ENCODE measurements at regions not wholly inside any gene's neighbourhood (a gene's known extent, or its start where the extent isn't known, plus 50 kb on each side); places are given as distances from the start of the nearest gene placed in this dataset.

DNA sequence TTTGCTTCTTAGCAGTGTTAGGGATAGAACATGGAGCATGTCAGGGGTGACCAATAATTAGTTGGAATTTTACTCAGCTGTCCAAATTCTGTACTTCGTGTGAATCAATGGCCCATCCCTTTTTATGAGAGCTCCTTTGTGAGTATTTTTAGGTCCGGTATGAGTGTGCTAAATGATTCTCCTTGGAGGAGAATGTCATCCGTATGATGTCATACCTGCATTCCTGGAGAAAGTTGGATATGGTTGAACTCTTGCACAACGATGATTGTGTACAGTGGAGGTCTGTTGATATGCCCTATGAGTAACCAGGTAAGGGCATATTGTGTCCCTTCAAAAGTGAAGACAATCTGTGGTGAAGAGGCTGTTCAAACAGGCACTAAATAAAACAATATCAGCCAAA is 400.8 kb downstream of the GXYLT1 start:
- Histone ChIP-seq H3K9me3 (no peaks in the 10 kb centered on the region), H3K4me3 (no peak overlapping the region), H3K36me3 (no peaks in the 10 kb centered on the region), H3K27ac (no peak overlapping the region), H3K4me1 (peaks cover 0 to 9% (median 0%) of the 10 kb centered on the region in 6 donors), H3K27me3 (replicated peaks in 1 of 7) (no peaks in the 10 kb centered on the region)
- 84 to 95% (median 88%) methylated on average over 4 of the region's 4 CpGs for WGBS, 5 donors
- no peak for DNase-seq
- no peak for TF ChIP-seq POLR2A (IDR thresholded peaks at IDR 0.05)
- TF ChIP-seq, protein P1, sequence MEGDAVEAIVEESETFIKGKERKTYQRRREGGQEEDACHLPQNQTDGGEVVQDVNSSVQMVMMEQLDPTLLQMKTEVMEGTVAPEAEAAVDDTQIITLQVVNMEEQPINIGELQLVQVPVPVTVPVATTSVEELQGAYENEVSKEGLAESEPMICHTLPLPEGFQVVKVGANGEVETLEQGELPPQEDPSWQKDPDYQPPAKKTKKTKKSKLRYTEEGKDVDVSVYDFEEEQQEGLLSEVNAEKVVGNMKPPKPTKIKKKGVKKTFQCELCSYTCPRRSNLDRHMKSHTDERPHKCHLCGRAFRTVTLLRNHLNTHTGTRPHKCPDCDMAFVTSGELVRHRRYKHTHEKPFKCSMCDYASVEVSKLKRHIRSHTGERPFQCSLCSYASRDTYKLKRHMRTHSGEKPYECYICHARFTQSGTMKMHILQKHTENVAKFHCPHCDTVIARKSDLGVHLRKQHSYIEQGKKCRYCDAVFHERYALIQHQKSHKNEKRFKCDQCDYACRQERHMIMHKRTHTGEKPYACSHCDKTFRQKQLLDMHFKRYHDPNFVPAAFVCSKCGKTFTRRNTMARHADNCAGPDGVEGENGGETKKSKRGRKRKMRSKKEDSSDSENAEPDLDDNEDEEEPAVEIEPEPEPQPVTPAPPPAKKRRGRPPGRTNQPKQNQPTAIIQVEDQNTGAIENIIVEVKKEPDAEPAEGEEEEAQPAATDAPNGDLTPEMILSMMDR (IDR thresholded peaks at IDR 0.05 in 8 of 11, conservative IDR thresholded peaks at IDR 0.05 in 3 of 11): no peak
- TF ChIP-seq POLR2AphosphoS5 (IDR thresholded peaks at IDR 0.05): no peak
- intact Hi-C loops (cut with DNase I; ENCODE audit: low total_unique reads): no loop called here

DNA sequence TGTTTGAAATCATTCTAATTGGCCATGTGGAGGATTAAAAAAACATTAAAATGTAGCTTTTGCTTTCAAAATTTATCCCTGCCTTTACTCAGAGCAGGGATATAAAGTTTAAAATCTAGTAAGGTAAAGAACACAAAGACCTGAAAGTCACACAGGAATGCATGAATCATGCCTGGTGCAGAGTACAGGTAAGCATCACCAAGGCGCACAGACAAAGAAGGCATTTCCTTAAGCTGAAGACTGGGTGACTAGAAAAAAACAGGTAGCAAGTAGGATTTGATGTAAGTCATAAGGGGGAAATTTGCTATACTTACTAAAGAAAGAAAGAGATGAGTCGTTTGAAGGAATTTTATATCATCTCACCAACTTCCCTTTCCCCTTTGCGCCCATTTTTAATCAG is 405.6 kb downstream of the GXYLT1 start:
- Histone ChIP-seq H3K4me1 (peaks cover 0 to 3% (median 0%) of the 10 kb centered on the region in 6 donors), H3K27ac (no peak overlapping the region), H3K27me3 (replicated peaks in 1 of 7) (no peaks in the 10 kb centered on the region), H3K9me3 (no peaks in the 10 kb centered on the region), H3K36me3 (no peaks in the 10 kb centered on the region), H3K4me3 (no peak overlapping the region)
- intact Hi-C loops (cut with DNase I; ENCODE audit: low total_unique reads): no loop called here
- no peak for DNase-seq
- WGBS, 5 donors: 85 to 93% (median 86%) methylated on average over 3 of the region's 3 CpGs
- TF ChIP-seq POLR2A (IDR thresholded peaks at IDR 0.05): no peak
- no peak for TF ChIP-seq POLR2AphosphoS5 (IDR thresholded peaks at IDR 0.05)
- TF ChIP-seq, protein P1 (IDR thresholded peaks at IDR 0.05 in 8 of 11, conservative IDR thresholded peaks at IDR 0.05 in 3 of 11): no peak

DNA sequence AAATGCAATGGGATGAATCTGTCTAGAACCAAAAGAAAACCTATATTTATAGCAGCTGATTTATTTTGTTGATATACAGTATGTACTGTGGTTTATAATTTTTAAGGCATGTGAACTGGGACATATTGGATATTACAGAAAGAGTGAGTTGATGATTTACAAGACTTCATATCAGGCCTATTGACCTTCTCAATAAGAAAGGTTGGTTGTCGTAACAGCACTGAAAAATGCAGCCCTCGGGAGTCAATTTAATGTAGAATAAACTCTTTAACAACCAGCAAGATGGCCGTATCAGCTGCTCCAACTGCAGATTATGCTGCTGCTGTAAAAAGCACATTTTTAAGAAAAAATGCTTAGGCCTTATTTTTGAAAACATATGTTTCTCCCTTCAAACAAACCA is 407.3 kb downstream of the GXYLT1 start:
- WGBS, 5 donors: 70 to 84% (median 78%) methylated on average over 3 of the region's 3 CpGs
- intact Hi-C loops (cut with DNase I; ENCODE audit: low total_unique reads): no loop called here
- Histone ChIP-seq H3K36me3 (no peaks in the 10 kb centered on the region), H3K4me3 (no peak overlapping the region), H3K4me1 (peaks cover 0 to 3% (median 0%) of the 10 kb centered on the region in 6 donors), H3K27ac (no peak overlapping the region), H3K27me3 (replicated peaks in 1 of 7) (no peaks in the 10 kb centered on the region), H3K9me3 (no peaks in the 10 kb centered on the region)
- no peak for TF ChIP-seq POLR2AphosphoS5 (IDR thresholded peaks at IDR 0.05)
- DNase-seq: no peak

DNA sequence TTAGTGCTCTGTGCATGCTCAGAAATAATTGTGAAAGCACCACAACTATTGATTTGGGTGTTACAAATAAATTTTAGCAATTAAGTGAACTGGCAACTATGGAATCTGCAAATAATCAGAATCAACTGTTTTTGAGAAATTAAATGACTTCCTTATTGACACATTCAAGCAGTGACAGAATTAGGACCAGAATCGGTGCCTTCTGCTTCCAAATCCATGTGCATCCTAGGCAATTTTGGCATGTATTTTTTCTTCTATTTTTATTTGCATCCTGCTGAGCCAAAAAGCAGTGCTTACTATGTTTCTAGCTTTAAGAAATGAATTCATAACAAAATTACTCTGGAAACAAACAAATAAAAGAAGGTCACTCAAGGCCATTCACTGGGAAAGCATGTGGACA is 408.2 kb downstream of the GXYLT1 start:
- no peak for DNase-seq
- 69 to 91% (median 77%) methylated on average over 1 of the region's 1 CpG for WGBS, 5 donors
- intact Hi-C loops (cut with DNase I; ENCODE audit: low total_unique reads): no loop called here
- Histone ChIP-seq H3K4me1 (peaks cover 0 to 3% (median 0%) of the 10 kb centered on the region in 6 donors), H3K27ac (no peak overlapping the region), H3K36me3 (no peaks in the 10 kb centered on the region), H3K9me3 (no peaks in the 10 kb centered on the region), H3K4me3 (no peak overlapping the region), H3K27me3 (replicated peaks in 1 of 7) (no peaks in the 10 kb centered on the region)
- TF ChIP-seq, protein P1 (IDR thresholded peaks at IDR 0.05 in 8 of 11, conservative IDR thresholded peaks at IDR 0.05 in 3 of 11): no peak
- no peak for TF ChIP-seq POLR2AphosphoS5 (IDR thresholded peaks at IDR 0.05)
- TF ChIP-seq POLR2A (IDR thresholded peaks at IDR 0.05): no peak

DNA sequence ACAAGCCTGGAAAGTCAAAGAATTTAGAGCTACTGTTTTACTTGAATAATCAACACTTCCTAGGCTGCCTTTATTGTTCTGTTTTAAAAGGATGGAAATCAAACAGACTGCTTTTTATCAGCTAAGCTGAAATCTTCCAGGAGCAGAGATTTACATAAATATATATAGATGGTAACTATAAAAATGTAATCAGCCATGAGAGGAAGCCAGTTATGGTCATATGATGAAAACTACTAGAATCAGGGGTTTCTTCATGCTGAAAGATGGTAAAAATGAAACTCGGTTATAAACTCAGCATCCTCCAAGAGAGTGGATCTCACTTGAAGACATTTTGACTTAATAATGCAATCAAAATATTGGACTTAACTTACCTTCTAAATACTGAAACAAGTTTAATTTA is 413.0 kb downstream of the GXYLT1 start:
- H3K27me3 ChIP-seq (replicated peaks in 1 of 7): no peaks in the 10 kb centered on the region
- no peaks in the 10 kb centered on the region for H3K36me3 ChIP-seq
- H3K27ac ChIP-seq: no peak overlapping the region
- intact Hi-C loops (cut with DNase I; ENCODE audit: low total_unique reads): no loop called here
- no peak overlapping the region for H3K4me3 ChIP-seq
- WGBS, 5 donors: 79 to 96% (median 88%) methylated on average over 1 of the region's 1 CpG
- no peak for DNase-seq
- no peaks in the 10 kb centered on the region for H3K9me3 ChIP-seq
- H3K4me1 ChIP-seq: peaks cover 0 to 3% (median 0%) of the 10 kb centered on the region in 6 donors
- no peak for TF ChIP-seq POLR2A (IDR thresholded peaks at IDR 0.05)
- TF ChIP-seq, protein P1 (IDR thresholded peaks at IDR 0.05 in 8 of 11, conservative IDR thresholded peaks at IDR 0.05 in 3 of 11): no peak
- no peak for TF ChIP-seq POLR2AphosphoS5 (IDR thresholded peaks at IDR 0.05)
